ENCODE measurements at regions not wholly inside any gene's neighbourhood (a gene's known extent, or its start where the extent isn't known, plus 50 kb on each side); places are given as distances from the start of the nearest gene placed in this dataset.
"Not testable (repeated sequence)": the region's sequence is repeated elsewhere in the genome, so short reads cannot be mapped to it uniquely, and the experiment has no call there.

DNA sequence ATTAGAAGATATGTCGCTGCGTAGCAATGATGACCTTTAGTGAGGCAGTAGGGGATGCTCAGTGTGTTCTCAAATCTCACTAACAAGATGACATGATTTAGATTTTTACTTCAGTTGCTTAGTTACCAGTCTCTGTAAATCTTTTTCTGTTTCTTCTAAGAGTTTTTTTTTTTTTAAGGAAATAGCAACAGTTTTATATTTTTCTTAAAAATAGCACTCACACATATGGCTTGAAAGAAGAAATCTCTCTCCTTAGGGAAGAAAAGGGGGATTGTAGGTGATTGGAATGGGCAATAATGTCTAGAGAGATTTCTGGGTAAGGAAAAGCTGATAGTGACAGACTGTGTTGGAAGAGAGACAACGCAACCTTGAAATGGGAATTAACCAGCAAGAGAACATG is 524.6 kb upstream of the ARPP21 start:
- H3K36me3 ChIP-seq: no peaks in the 10 kb centered on the region
- no peaks in the 10 kb centered on the region for H3K4me1 ChIP-seq
- DNase-seq: no peak
- no peaks in the 10 kb centered on the region for H3K27me3 ChIP-seq
- no peaks in the 10 kb centered on the region for H3K9me3 ChIP-seq
- no peak overlapping the region for H3K27ac ChIP-seq
- no peak overlapping the region for H3K4me3 ChIP-seq
- no peak for TF ChIP-seq POLR2A (IDR thresholded peaks at IDR 0.05)
- TF ChIP-seq, protein P1, sequence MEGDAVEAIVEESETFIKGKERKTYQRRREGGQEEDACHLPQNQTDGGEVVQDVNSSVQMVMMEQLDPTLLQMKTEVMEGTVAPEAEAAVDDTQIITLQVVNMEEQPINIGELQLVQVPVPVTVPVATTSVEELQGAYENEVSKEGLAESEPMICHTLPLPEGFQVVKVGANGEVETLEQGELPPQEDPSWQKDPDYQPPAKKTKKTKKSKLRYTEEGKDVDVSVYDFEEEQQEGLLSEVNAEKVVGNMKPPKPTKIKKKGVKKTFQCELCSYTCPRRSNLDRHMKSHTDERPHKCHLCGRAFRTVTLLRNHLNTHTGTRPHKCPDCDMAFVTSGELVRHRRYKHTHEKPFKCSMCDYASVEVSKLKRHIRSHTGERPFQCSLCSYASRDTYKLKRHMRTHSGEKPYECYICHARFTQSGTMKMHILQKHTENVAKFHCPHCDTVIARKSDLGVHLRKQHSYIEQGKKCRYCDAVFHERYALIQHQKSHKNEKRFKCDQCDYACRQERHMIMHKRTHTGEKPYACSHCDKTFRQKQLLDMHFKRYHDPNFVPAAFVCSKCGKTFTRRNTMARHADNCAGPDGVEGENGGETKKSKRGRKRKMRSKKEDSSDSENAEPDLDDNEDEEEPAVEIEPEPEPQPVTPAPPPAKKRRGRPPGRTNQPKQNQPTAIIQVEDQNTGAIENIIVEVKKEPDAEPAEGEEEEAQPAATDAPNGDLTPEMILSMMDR (IDR thresholded peaks at IDR 0.05): no peak

DNA sequence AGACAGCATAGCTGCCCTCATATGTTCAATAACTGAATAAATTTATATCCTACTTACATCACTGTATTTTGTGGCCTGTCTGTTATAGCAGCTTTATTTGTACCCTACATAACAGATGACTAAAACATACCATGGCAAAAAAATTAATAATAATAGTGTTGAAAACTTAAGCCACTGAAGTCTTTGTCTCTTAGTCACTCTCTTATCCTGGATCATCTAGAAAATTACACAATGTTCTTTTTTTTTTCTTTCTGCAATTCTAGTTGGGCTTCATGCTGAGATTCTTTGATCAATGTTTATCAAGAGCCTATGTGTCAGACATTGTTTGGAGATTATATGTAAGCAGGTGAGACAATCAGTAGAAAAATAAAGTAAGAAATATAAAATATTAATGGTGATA is 519.3 kb upstream of the ARPP21 start:
- no peak for DNase-seq
- no peak for TF ChIP-seq POLR2A (IDR thresholded peaks at IDR 0.05)
- TF ChIP-seq, protein P1 (IDR thresholded peaks at IDR 0.05): no peak
- Histone ChIP-seq H3K36me3 (no peaks in the 10 kb centered on the region), H3K27ac (no peak overlapping the region), H3K27me3 (no peaks in the 10 kb centered on the region), H3K4me1 (no peaks in the 10 kb centered on the region), H3K9me3 (no peaks in the 10 kb centered on the region), H3K4me3 (no peak overlapping the region)

DNA sequence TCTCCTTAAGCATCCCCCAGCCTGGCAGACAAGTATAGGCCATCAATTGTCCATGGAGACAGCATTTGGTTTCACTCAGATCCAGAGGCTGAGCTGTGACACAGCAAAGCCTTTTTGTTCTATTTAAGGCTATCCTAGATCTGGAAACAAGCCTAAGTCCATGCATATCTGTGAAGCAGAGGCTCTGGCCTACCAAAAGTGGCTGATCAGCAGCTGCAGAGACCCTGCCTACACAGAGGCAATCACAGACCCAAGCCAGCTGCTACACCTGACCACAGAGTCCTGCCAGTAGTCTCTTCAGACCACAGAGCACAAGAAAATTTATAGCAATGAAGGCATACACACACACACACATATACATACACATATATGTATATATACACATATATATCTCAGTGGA is 501.7 kb upstream of the ARPP21 start:
- DNase-seq: no peak
- no peak overlapping the region for H3K27ac ChIP-seq
- no peaks in the 10 kb centered on the region for H3K27me3 ChIP-seq
- TF ChIP-seq POLR2A (IDR thresholded peaks at IDR 0.05): no peak
- TF ChIP-seq, protein P1 (IDR thresholded peaks at IDR 0.05): no peak
- H3K36me3 ChIP-seq: no peaks in the 10 kb centered on the region
- no peak overlapping the region for H3K4me3 ChIP-seq
- no peaks in the 10 kb centered on the region for H3K4me1 ChIP-seq
- no peaks in the 10 kb centered on the region for H3K9me3 ChIP-seq

DNA sequence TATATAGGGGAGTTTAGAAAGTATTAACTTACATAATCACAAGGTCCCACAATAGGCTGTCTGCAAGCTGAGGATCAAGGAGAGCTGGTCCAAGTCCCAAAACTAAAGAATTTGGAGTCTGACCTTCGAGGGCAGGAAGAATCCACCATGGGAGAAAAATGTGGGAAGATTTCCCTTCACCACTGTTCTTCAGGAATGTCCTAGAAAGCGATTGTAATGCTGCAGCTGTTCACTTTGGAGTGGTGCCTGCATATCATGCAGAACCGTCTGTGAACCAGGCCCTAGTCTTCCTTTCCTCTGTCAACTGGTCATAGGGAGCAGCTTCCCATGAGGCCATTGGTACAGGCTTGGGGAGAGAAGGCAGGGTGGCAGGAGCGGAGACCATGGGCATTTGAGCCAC is 497.9 kb upstream of the ARPP21 start:
- Histone ChIP-seq H3K27ac (no peak overlapping the region), H3K4me3 (no peak overlapping the region), H3K9me3 (no peaks in the 10 kb centered on the region), H3K27me3 (no peaks in the 10 kb centered on the region), H3K4me1 (no peaks in the 10 kb centered on the region), H3K36me3 (no peaks in the 10 kb centered on the region)
- no peak for DNase-seq
- no peak for TF ChIP-seq POLR2A (IDR thresholded peaks at IDR 0.05)
- TF ChIP-seq, protein P1 (IDR thresholded peaks at IDR 0.05): no peak

DNA sequence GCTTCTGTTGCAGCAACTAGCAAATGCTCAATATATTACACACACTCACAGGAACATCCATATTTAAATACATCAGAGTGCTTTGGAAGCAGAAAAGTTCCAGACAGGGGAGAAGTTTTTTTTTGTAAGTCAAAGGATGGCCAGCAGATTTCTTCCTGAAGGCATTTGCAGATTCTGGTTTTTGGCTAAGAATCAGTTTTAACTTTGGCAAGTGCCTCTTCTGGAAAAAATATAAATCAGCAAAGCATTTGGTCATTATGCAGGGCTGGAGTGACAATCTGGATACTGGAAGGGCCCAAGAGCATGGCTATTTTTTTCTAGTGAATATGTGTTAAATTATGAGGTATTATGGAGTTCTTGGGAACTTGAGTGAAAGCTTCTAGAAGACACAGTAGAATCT is 495.3 kb upstream of the ARPP21 start:
- Histone ChIP-seq H3K27ac (no peak overlapping the region), H3K36me3 (no peaks in the 10 kb centered on the region), H3K4me3 (no peak overlapping the region), H3K4me1 (no peaks in the 10 kb centered on the region), H3K9me3 (no peaks in the 10 kb centered on the region), H3K27me3 (no peaks in the 10 kb centered on the region)
- DNase-seq: no peak
- no peak for TF ChIP-seq POLR2A (IDR thresholded peaks at IDR 0.05)
- TF ChIP-seq, protein P1 (IDR thresholded peaks at IDR 0.05): no peak

DNA sequence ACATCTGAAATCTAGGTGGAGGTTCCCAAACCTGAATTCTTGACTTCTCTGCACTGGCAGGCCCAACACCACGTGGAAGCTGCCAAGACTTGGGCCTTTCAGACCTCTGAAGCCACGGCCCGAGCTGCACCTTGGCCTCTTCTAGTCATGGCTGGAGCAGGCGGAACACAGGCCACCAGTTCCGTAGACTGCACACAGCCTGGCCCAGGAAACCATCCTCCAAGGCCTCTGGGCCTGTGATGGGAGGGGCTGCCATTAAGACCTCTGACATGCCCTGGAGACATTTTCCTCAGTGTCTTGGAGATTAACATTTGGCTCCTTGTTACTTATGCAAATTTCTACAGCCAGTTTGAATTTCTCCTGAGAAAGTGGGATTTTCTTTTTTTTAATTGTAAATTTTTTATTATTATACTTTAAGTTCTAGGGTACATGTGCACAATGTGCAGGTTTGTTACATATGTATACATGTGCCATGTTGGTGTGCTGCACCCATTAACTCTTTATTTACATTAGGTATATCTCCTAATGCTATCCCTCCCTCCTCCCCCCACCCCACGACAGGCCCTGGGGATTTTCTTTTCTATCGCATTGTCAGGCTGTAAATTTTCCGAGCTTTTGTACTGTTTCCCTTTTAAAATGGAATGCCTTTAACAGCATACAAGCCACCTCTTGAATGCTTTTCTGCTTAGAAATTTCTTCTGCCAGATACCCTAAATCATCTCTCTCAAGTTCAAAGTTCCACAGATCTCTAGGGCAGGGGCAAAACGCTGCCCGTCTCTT is 492.9 kb upstream of the ARPP21 start:
- H3K4me3 ChIP-seq, H3K36me3 ChIP-seq, H3K27ac ChIP-seq, DNase-seq, H3K9me3 ChIP-seq, H3K27me3 ChIP-seq, H3K4me1 ChIP-seq: not testable (repeated sequence)

Data from Peyer's patch (tissue), 4 donors.